ENCODE measurements at regions not wholly inside any gene's neighbourhood (a gene's known extent, or its start where the extent isn't known, plus 50 kb on each side); places are given as distances from the start of the nearest gene placed in this dataset.

GRCh38 chr9:87068177-87068840 is 121.0 kb upstream of the GAS1 start:
- no peak overlapping the region for H3K27ac Mint-ChIP-seq
- TF ChIP-seq CTCF (IDR thresholded peaks at IDR 0.05), result no peak
- H3K36me3 ChIP-seq (ENCODE audit: control insufficient read depth, insufficient read depth, low read length), result no peaks in the 10 kb centered on the region
- 83% methylated on average over 2 of the region's 4 CpGs for WGBS (ENCODE audit: insufficient coverage)
- no peaks in the 10 kb centered on the region for H3K9me3 Mint-ChIP-seq
- ATAC-seq, result no peak
- H3K9me3 ChIP-seq (ENCODE audit: control insufficient read depth, insufficient read depth, low read length), result no peaks in the 10 kb centered on the region
- intact Hi-C loops (cut with micrococcal nuclease), result no loop called here
- H3K27me3 Mint-ChIP-seq (ENCODE audit: low read depth in 2 of 2), result peaks cover 13 to 18% of the 10 kb centered on the region in 2 donors
- no peak overlapping the region for H3K27ac ChIP-seq (ENCODE audit: low read length)
- no peak overlapping the region for H3K4me3 Mint-ChIP-seq
- no peaks in the 10 kb centered on the region for H3K4me1 Mint-ChIP-seq
- H3K36me3 Mint-ChIP-seq, result no peaks in the 10 kb centered on the region
- H3K4me1 ChIP-seq (ENCODE audit: control insufficient read depth, insufficient read depth, low read length), result no peaks in the 10 kb centered on the region
- H3K27me3 ChIP-seq (ENCODE audit: control insufficient read depth, insufficient read depth, low read length), result no peaks in the 10 kb centered on the region
- no peak overlapping the region for H3K4me3 ChIP-seq (ENCODE audit: low read length)
- DNase-seq, result no peak

- H3K4me1 Mint-ChIP-seq, result no peaks in the 10 kb centered on the region
- H3K36me3 Mint-ChIP-seq, result no peaks in the 10 kb centered on the region
- DNase-seq (no peak), ATAC-seq (no peak)
- H3K27ac ChIP-seq (ENCODE audit: low read length), result no peak overlapping the region
- H3K4me1 ChIP-seq (ENCODE audit: control insufficient read depth, insufficient read depth, low read length), result no peaks in the 10 kb centered on the region
- H3K27ac Mint-ChIP-seq, result no peak overlapping the region
- no peaks in the 10 kb centered on the region for H3K27me3 ChIP-seq (ENCODE audit: control insufficient read depth, insufficient read depth, low read length)
- 60% methylated on average over 2 of the region's 3 CpGs for WGBS (ENCODE audit: insufficient coverage)
- peaks cover 10 to 18% of the 10 kb centered on the region in 2 donors for H3K27me3 Mint-ChIP-seq (ENCODE audit: low read depth in 2 of 2)
- H3K4me3 Mint-ChIP-seq, result no peak overlapping the region
- no peaks in the 10 kb centered on the region for H3K9me3 Mint-ChIP-seq
- H3K36me3 ChIP-seq (ENCODE audit: control insufficient read depth, insufficient read depth, low read length), result no peaks in the 10 kb centered on the region
- no peak for TF ChIP-seq CTCF (IDR thresholded peaks at IDR 0.05)
- no peak overlapping the region for H3K4me3 ChIP-seq (ENCODE audit: low read length)
- intact Hi-C loops (cut with micrococcal nuclease), result no loop called here
- H3K9me3 ChIP-seq (ENCODE audit: control insufficient read depth, insufficient read depth, low read length), result no peaks in the 10 kb centered on the region
These were observed 122.4 kb upstream of the GAS1 start for GRCh38 chr9:87069690-87070089.

- Histone ChIP-seq H3K27ac (ENCODE audit: low read length) (no peak overlapping the region), H3K36me3 (ENCODE audit: control insufficient read depth, insufficient read depth, low read length) (no peaks in the 10 kb centered on the region), H3K9me3 (ENCODE audit: control insufficient read depth, insufficient read depth, low read length) (no peaks in the 10 kb centered on the region), H3K4me3 (ENCODE audit: low read length) (no peak overlapping the region), H3K27me3 (ENCODE audit: control insufficient read depth, insufficient read depth, low read length) (no peaks in the 10 kb centered on the region), H3K4me1 (ENCODE audit: control insufficient read depth, insufficient read depth, low read length) (no peaks in the 10 kb centered on the region)
- no peaks in the 10 kb centered on the region for H3K4me1 Mint-ChIP-seq
- intact Hi-C loops (cut with micrococcal nuclease), result no loop called here
- no peaks in the 10 kb centered on the region for H3K9me3 Mint-ChIP-seq
- TF ChIP-seq CTCF (IDR thresholded peaks at IDR 0.05), result no peak
- DNase-seq (no peak), ATAC-seq (no peak)
- H3K36me3 Mint-ChIP-seq, result no peaks in the 10 kb centered on the region
- no peak overlapping the region for H3K4me3 Mint-ChIP-seq
- no peak overlapping the region for H3K27ac Mint-ChIP-seq
- 89% methylated on average over 3 of the region's 3 CpGs for WGBS (ENCODE audit: insufficient coverage)
- peaks cover 10 to 15% of the 10 kb centered on the region in 2 donors for H3K27me3 Mint-ChIP-seq (ENCODE audit: low read depth in 2 of 2)
These were observed 123.0 kb upstream of the GAS1 start for GRCh38 chr9:87070336-87070735.

GRCh38 chr9:87071473-87071872 is 124.2 kb upstream of the GAS1 start:
- intact Hi-C loops (cut with micrococcal nuclease), result no loop called here
- no peak for DNase-seq
- H3K27ac ChIP-seq (ENCODE audit: low read length), result no peak overlapping the region
- no peaks in the 10 kb centered on the region for H3K9me3 ChIP-seq (ENCODE audit: control insufficient read depth, insufficient read depth, low read length)
- H3K36me3 ChIP-seq (ENCODE audit: control insufficient read depth, insufficient read depth, low read length), result no peaks in the 10 kb centered on the region
- Mint-ChIP-seq H3K9me3 (no peaks in the 10 kb centered on the region), H3K36me3 (no peaks in the 10 kb centered on the region), H3K27me3 (ENCODE audit: low read depth in 2 of 2) (peaks cover 7 to 10% of the 10 kb centered on the region in 2 donors), H3K27ac (no peak overlapping the region), H3K4me3 (no peak overlapping the region), H3K4me1 (no peaks in the 10 kb centered on the region)
- H3K27me3 ChIP-seq (ENCODE audit: control insufficient read depth, insufficient read depth, low read length), result no peaks in the 10 kb centered on the region
- ATAC-seq, result no peak
- TF ChIP-seq CTCF (IDR thresholded peaks at IDR 0.05), result no peak
- no peak overlapping the region for H3K4me3 ChIP-seq (ENCODE audit: low read length)
- WGBS (ENCODE audit: insufficient coverage), result 93% methylated on average over 3 of the region's 3 CpGs
- H3K4me1 ChIP-seq (ENCODE audit: control insufficient read depth, insufficient read depth, low read length), result no peaks in the 10 kb centered on the region
